Right lobe of liver (tissue), 4 donors: ENCODE measurements at regions not wholly inside any gene's neighbourhood (a gene's known extent, or its start where the extent isn't known, plus 50 kb on each side); places are given as distances from the start of the nearest gene placed in this dataset.

Source experiments
- POLR2A ChIP-seq: fragments of 450-650 bp; IDR thresholded peaks from one replicate; pipeline ENCODE4 v1.6.1; 2017; ENCODE audit warnings: antibody characterized with exemption, mild to moderate bottlenecking
- TF ChIP-seq, protein P1 (sequence below), 4 donors: fragments of 200-600 bp in 3 of 4; fragments of 450-650 bp in 1 of 4; IDR thresholded peaks; one replicate each; pipeline versions ENCODE4 v1.5.1 to v1.8.0; 2016 to 2022; ENCODE audit warnings: antibody characterized with exemption in 4 of 4, mild to moderate bottlenecking in 2 of 4
- donor health status: DM: no; HTN: no; CAD: no.
- donor health status: DM: no; HTN: no; CAD: no.
- donor health status: DM: no; HTN: yes; CAD: no.

GRCh38 chr5:57929271-57929670, 446.7 kb upstream of the ACTBL2 start:
- TF ChIP-seq, protein P1, sequence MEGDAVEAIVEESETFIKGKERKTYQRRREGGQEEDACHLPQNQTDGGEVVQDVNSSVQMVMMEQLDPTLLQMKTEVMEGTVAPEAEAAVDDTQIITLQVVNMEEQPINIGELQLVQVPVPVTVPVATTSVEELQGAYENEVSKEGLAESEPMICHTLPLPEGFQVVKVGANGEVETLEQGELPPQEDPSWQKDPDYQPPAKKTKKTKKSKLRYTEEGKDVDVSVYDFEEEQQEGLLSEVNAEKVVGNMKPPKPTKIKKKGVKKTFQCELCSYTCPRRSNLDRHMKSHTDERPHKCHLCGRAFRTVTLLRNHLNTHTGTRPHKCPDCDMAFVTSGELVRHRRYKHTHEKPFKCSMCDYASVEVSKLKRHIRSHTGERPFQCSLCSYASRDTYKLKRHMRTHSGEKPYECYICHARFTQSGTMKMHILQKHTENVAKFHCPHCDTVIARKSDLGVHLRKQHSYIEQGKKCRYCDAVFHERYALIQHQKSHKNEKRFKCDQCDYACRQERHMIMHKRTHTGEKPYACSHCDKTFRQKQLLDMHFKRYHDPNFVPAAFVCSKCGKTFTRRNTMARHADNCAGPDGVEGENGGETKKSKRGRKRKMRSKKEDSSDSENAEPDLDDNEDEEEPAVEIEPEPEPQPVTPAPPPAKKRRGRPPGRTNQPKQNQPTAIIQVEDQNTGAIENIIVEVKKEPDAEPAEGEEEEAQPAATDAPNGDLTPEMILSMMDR (IDR thresholded peaks at IDR 0.05) = no peak
- no peak for TF ChIP-seq POLR2A
